IPS-NIHi7 (cell line): ENCODE measurements at regions not wholly inside any gene's neighbourhood (a gene's known extent, or its start where the extent isn't known, plus 50 kb on each side); places are given as distances from the start of the nearest gene placed in this dataset.
"Not testable (repeated sequence)": the region's sequence is repeated elsewhere in the genome, so short reads cannot be mapped to it uniquely, and the experiment has no call there.

Experiments
- DNase-seq: peaks from one replicate; pipeline ENCODE4 v3.0.0; 2012; ENCODE audit warnings: mixed read lengths; ENCODE audit errors: extremely low spot score

DNA sequence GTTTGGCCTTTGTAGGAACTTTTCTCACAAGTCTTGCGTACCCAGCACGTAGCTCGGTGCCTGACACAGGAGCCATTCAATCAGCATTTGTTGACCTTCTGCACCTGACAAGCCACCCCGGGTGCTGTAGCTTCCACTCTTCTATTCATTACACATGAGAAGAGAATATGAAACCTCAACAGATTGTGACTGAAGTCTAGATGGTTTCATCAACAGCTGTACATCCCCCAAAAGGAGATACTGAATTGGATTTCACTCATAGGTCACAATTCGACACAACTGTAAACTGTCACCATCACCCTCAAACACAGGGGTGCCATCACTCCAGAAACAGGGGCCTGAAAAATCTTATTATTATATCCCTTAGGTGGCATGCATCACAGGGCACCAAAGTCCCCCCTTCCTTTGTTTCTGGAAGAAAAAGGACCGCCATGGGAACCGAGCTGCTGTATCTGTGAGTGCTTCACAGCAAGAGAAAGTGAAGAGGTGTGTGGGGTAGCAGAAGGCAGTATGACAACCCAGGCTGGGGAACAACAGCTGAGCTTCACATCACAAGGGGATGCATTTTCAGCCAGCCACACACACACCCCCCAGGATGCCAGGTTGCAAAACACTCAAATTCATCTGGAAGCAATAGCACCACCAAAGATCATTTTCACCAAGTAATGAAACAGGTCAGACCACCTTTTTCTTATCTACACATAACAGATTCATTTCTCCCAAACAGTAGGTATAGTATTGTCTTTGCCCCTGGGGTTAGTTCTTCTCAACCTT lies 225.7 kb downstream of the TOMM20 start:
- no peak for DNase-seq

DNA sequence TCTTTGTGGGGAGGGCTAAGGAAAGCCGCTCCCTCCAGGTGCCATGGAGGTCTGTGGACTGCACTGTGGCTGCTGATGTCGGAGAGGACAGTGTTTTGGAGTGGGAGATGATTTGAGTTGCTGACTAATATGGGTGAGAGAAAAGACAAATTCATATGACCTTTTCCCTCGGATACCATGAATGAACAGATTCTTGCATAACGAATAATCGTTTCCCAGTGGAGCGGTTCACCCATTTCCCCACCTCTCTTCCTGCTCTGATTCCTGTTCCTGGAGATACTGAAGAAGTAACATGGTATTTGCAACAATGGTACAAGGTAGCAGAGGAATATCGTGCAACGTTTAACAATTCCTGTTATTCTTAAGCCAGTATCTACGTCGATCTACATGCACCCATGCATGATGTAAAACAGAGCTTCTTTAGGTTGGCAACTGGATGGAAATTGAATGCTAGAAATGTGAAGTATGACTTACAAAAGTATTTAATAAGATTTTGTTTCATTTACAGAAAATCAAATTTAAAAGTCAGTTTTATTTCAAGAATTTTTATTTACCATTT lies 227.1 kb downstream of the TOMM20 start:
- DNase-seq = no peak

- DNase-seq = no peak
These were observed 228.0 kb downstream of the TOMM20 start for GRCh38 chr1:234900595-234900994.

- DNase-seq = no peak
These were observed 228.9 kb downstream of the TOMM20 start for GRCh38 chr1:234899730-234900072.

GRCh38 chr1:234899041-234899729 lies 229.5 kb downstream of the TOMM20 start:
- peak; percentile 30 for DNase-seq

- DNase-seq = no peak
These were observed 230.1 kb downstream of the TOMM20 start for GRCh38 chr1:234898455-234899033.

DNA sequence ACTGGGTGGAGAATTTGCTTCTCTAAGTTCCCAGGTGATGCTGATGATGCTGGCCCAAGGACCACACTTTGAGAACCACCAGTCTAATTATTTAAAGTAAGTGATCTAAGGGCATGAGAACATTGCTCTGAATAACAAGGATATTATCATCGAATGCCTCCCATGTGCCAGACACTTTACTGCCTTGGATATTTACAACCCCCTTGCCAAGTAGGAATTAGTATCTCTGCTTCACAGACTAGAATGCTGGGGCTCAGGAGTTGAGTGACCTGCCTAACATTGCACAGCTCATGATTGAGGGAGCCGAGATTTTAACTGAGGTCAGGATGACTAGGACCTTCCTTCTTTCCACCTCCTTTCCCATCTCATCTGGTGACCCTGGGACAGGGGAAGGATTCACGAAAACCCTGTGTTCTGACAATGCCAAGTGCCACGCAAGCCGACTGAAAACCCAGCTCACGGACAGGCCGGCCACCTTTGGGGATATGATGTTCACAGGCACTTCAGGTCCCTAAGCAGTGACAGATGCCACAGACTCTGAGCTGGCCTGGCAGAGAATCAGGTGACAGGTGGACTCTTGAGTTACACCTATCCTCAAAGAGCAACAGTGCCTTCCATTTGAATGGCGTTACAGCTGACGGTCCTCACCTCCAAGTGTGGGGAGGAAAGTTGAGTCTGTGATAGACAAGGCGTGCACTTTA lies 230.7 kb downstream of the TOMM20 start:
- DNase-seq = no peak

DNA sequence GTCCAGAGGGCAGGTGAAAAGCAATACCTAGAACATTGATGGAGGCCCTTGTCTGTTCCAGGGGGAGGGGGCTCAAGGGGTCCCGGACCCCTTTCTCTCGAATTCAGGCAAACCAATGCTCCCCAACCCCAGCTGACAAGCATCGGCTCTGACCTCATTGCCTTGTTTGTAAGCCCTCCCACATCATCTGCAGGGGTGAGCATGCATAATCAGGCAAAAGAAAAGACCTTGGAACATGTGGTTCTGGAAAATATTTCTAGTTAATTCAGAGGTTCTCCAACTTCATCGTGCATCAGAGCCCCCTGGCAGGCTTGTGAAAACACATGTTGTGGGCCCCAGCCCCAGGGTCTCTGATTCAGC lies 231.3 kb downstream of the TOMM20 start:
- no peak for DNase-seq

GRCh38 chr1:234896477-234897389 lies 231.9 kb downstream of the TOMM20 start:
- no peak for DNase-seq

- DNase-seq = no peak
These were observed 234.7 kb downstream of the TOMM20 start for GRCh38 chr1:234893725-234894630.

GRCh38 chr1:234893359-234893724 lies 235.3 kb downstream of the TOMM20 start:
- no peak for DNase-seq

GRCh38 chr1:234892642-234893041 lies 236.0 kb downstream of the TOMM20 start:
- no peak for DNase-seq

DNA sequence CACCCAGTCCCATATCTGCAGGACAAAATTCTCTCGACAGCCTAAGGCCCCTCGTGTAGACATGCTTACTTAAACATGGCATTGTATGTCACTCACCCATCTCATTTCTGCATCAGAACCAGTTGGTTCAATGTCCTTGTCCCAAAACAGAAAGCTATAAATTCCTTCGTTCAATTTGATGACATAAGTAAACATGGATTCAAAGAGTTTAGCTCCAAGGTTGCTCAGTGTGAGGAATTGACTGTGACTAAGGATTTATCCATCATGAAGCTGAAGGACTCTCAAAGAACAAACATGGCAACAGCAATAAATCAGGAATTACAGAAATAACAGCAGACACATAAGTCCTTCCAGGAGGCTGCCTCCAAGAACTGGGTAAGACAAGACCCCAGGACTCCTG lies 237.2 kb downstream of the TOMM20 start:
- DNase-seq = no peak

- DNase-seq = no peak
These were observed 239.0 kb downstream of the TOMM20 start for GRCh38 chr1:234889643-234890042.

DNA sequence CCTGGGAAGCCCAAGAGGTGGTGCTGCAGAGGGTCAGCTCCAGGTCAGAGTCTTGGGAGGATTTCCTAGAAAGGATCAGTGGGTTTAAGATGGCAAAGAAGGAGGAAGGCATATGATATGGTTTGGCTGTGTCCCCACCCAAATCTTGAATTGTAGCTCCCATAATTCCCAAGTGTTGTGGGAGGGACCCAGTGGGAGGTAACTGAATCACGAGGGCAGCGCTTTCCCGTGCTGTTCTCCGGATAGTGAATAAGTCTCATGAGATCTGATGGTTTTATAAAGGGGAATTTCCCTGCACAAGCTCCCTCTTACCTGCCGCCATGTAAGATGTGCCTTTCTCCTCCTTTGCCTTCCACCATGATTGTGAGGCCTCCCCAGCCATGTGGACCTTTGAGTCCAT lies 240.4 kb downstream of the TOMM20 start:
- not testable (repeated sequence) for DNase-seq

DNA sequence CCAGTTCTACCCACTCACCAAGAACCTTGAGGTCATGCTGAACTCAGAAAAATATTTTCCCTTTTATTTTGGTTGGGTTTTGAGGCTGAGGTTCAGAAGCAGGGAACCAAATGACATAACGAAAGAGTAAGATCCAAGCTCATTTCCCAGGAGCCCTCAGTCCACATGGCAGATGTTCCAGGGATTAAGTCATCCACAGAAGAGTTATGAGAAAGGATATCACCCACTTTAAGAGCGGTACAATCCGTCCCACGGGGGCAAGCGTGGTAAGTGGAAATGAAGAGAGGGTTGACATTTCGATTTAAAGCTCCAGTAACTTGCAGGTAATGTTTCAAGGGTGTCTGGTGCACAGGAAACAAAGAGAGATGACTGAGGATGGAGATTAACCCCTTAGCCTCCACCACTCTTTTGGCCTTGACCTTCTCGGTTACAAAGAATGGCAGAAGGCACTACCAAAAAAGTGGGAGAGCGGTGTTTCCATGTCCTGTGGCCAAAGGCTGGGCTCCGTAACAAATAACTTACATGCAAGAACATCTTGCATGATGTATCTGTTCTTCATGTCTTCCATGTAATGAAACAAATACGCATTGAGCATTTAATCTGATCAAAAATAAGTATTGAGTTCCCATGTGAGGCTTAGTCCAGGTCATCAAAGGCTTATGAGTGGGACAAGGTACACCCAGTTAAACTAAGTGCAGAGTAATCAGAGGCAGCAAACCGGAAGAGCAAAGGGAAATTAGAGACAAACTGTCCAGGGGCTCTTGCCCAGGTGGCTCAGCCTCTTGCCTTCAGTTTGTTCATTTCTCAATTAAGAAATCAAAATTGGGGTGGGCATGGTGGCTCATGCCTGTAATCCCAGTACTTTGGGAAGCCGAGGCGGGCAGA lies 241.4 kb downstream of the TOMM20 start:
- DNase-seq = no peak

DNA sequence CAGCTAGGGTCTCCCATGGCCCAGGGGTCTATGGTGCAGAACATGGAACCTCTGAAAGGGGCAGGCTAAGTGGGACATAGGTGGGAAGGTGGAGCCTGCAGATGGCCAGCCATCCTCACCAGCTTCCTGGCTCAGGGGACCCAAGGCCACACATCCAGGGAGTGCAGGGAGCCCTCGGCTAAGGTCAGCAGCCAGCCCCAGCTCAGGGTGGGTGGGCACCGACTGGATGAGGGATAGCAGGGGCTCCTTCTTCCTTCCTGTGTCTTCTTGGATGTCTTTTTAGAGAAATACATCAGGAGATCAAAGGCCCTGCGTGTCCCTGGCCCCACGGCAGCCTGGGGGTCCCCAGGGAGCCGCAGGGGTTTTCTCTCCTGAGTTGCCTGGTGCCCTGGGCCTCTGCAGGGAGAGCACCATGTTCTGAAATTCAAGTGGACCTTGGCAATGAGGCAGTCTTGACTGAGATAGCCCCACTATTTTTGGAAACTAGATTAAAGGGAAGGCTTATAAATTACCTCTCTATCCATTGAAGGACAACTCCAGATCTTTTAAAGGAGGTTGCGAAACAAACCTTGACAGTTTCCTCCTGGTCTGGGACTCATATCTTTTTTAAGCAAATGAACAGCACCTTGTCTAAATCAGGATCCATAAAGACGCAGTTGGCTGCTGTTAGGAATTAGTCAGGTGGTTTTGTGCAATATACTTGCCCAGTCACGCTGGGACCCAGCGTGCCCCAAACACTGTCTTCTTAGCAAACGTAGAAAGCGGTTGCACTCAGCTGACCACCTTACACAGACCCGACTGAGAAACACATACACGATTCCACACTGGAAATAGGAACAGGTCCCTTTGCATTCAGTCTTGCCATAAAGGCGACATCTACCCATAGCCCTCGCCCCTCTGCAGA lies 242.3 kb downstream of the TOMM20 start:
- no peak for DNase-seq

DNA sequence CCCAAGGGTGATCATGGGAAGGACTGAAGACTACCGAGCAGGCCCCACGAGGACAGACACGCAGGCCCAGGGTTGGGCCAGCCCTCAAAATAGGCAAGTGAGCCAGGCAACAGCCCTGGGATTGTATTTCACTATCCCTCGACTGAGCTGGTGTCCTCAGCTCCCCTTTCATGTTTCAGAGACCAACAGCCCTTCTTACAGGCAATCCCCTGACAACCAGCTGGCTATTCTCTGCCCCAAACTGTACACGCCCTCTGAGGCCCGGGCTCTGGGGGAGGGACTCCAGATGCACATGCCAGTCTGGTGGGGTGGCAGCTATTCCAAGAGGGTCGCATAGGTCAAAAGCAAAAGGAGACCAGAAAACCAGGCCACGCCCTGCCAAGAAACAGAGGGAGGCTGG lies 243.0 kb downstream of the TOMM20 start:
- no peak for DNase-seq
